HG02884 (cell line): ENCODE measurements at regions not wholly inside any gene's neighbourhood (a gene's known extent, or its start where the extent isn't known, plus 50 kb on each side); places are given as distances from the start of the nearest gene placed in this dataset.
"Not testable (repeated sequence)": the region's sequence is repeated elsewhere in the genome, so short reads cannot be mapped to it uniquely, and the experiment has no call there.

ENCODE experiments used
- ATAC-seq: cut with Tn5 transposase; IDR thresholded peaks from one replicate; pipeline ENCODE4 v1.9.1; 2021; ENCODE audit warnings: mild to moderate bottlenecking, moderate library complexity; ENCODE audit not compliant: unreplicated experiment

DNA sequence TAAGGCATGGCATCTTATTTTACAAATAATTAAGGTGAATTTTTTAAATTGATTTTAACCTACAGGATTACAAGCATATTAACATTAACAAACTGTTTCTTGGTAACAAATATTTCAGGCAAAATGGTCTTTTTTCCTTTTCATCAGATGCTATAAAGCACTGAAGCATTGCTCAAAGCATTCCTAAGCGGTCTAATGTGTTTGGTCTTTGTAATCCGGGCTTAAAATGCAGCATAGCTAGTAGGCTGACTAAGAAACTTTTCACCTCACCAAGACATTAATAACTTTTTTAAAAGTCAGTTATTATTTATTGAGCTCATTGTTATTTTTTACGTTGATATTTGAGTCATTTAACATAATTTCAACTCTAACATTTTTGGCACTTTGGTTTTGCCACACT, 538.8 kb upstream of the SLC39A10 start:
- no peak for ATAC-seq

DNA sequence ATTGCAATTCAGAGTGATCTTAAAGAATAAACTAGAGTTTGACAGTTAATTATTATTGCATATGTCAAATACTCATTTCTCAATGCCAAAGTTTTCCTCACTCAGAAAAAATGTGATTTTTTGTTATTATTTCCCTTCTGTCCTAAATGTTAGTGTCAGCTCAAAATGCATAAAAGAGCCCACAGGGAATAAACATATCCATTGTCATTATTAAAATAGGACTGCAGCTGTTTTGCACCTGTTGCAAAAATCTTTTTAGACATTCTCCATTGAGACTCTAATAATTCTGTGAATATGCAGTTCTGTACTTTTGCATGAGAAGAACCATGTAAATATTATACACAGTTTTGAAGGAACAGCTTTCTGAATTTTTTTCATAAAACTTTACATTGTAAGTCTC, 540.0 kb upstream of the SLC39A10 start:
- ATAC-seq, result no peak

- ATAC-seq, result no peak
Observed at GRCh38 chr2:195115738-195116137, 541.3 kb upstream of the SLC39A10 start.

DNA sequence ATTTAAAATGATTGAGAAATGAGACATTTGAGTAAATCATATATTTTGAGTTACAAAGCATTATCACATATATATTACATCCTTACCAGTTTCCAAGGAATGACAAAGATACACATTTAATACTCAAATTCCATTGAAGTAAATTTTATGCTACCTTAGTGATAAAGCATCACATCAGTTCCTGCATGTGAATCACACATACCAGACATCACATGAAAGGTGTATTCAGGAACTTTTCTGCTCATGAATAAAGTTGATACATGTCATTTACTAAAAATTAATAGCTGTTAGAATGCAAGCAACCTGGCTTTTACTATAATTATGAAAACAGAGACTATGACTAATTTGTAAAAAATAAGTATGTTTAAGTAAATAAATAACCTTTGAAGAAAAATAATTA, 548.8 kb upstream of the SLC39A10 start:
- no peak for ATAC-seq

DNA sequence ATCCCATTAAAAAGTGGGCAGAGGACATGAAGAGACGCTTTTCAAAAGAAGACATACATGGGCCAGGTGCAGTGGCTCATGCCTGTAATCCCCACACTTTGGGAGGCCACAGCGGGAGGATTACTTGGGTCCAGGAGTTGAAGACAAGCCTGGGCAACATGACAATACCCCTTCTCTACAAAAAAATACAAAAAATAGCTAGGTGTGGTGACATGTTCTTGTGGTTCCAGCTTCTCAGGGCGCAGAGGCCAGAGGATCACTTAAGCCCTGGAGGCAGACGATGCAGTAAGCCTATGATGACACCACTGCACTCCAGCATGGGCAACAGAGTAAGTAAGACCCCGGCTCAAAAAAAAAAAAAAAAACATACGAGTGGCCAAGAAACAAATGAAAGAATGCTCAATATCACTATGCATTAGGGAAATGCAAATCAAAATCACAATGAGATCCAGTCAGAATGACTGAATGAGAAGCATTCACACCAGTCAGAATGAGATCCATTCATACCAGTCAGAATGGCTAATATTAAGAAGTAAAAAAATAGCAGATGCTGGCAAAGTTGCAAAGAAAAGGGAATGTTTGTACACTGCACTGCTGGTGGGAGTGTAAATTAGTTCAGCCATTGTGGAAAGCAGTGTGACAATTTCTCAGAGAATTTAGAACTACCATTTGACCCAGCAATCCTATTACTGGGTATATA, 550.2 kb upstream of the SLC39A10 start:
- no peak for ATAC-seq

DNA sequence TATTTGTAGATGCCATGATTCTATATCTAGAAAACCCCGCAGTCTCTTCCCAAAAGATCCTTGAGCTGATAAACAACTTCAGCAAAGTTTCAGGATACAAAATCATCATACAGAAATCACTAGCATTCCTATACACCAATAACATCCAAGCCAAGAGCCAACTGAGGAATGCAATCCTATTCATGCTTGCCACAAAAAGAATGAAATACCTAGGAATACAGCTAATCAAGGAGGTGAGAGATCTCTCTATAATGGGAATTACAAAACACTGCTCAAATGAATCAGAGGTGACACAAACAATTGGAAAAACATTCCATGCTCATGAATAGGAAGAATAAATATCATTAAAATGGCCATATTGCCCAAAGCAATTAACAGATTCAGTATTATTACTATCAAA, 551.4 kb upstream of the SLC39A10 start:
- no peak for ATAC-seq

DNA sequence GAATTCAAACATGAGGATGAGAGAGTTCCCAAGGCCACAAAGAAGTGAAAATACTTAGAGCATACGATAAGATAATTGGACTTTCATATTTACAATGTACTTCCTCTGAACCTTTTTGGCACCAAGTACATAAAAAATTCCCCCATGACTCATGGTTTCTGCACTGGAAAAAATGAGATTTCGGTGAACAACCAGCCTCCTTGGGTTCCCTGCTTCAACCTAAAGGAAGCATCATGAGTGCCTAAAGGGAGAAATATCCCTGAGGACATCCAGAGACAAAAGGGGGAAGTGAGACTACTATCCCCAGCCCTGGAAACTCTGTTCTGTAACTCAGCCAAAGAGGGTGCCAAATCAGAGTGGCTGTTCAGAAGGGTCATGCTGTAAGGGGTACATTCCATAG, 562.7 kb upstream of the SLC39A10 start:
- peak; percentile 53 for ATAC-seq

- no peak for ATAC-seq
Observed at GRCh38 chr2:195092341-195092740, 564.7 kb upstream of the SLC39A10 start.

DNA sequence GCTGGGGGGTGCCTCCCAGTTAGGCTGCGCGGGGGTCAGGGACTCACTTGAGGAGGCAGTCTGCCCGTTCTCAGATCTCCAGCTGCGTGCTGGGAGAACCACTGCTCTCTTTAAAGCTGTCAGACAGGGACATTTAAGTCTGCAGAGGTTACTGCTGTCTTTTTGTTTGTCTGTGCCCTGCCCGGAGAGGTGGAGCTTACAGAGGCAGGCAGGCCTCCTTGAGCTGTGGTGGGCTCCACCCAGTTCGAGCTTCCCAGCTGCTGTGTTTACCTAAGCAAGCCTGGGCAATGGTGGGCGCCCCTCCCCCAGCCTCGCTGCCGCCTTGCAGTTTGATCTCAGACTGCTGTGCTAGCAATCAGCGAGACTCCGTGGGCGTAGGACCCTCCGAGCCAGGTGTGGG, 584.2 kb upstream of the SLC39A10 start:
- ATAC-seq, result not testable (repeated sequence)

DNA sequence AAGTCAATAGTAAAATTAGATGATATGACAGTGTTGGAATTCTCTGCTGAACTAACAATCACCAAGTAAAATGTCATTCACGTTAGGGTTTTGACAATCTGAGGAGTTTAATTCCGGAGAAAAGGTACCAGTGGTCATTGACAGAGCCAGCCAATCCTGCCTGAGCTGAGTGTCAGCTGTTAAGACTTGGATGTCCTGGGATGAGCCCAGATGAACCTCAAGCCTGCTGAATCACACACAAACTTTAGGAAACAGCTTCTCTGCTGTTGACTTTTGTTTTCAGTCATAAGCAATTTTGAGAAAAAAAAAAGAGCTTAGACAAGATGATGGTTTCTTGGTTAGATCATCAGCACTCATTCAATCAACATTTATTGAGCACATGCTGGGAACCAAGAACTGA, 600.0 kb upstream of the SLC39A10 start:
- no peak for ATAC-seq

- no peak for ATAC-seq
Observed at GRCh38 chr2:195055996-195056395, 601.0 kb upstream of the SLC39A10 start.

GRCh38 chr2:195051401-195051800, 605.6 kb upstream of the SLC39A10 start:
- ATAC-seq, result no peak

DNA sequence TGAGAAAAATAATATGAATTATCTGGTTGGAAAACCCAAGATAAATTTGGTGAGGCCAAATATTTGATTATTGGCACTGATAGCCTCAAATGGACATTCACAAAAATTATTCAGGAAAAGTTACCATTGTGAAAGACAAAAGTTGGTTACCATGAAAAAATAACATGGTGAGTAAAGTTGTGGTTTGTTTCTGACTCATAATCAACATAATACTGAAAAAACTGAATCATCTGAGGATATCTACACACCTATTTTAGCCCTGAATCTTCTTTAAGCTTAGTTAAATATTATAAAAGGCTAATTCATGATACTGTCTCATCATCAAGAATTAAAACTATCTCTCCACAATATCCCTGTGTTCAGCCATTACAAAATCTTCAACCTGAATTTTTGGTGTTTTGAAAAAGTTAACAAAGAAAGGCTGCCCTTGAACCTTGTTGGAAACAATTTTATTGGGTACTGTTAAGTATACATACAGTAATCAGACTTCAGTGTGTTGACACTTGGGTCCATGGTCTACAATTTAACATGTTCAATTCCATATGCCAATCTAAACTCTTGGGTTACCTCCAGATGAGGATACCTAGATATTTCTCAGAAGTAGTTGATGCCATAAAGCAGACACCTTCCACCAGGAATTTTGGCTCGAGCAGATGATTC, 607.5 kb upstream of the SLC39A10 start:
- ATAC-seq, result peak; percentile 90

- no peak for ATAC-seq
Observed at GRCh38 chr2:195047955-195048354, 609.1 kb upstream of the SLC39A10 start.

- ATAC-seq, result no peak
Observed at GRCh38 chr2:195044801-195045200, 612.2 kb upstream of the SLC39A10 start.

GRCh38 chr2:195038153-195038552, 618.9 kb upstream of the SLC39A10 start:
- no peak for ATAC-seq

GRCh38 chr2:195037045-195037444, 620.0 kb upstream of the SLC39A10 start:
- ATAC-seq, result no peak

GRCh38 chr2:195031411-195031810, 625.6 kb upstream of the SLC39A10 start:
- ATAC-seq, result no peak

DNA sequence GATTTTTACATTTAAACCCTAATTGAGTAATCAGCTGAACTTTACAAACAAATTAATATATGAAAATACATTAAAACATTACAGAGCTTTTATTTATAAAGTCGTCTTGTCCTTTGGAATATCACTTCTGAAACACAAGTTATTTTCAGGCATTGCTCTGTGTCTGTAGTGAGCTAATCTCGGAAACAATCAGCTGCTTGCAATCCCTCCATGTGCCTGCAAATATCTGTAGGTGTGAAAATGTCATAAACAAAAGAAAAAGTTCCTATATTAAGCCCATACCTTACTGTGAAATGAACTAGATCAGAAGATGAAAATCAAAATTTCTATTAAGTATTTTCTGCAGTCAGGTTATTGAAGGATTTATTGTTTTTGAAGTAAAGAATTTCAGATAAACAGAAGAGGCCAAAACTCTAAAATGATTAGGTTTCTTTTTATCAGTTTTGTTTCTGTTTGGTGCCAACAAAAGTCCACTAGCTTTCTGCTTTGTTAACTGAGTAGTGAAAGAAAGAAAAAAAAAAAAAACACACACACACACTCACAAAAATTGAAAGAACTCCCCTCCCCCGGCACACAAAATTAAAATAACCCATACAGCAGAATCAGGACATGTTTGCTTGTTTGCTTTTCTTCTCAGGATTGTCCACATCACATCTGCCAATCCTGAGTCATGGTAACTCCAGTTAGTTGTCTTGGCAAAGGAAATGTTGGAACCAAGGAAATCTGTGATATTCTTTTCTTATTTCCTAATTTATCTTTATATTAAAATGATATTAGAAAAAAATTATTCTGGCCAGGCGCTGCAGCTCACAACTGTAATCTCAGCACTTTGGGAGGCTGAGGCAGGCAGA, 627.0 kb upstream of the SLC39A10 start:
- ATAC-seq, result no peak

GRCh38 chr2:195027947-195028346, 629.1 kb upstream of the SLC39A10 start:
- no peak for ATAC-seq

- no peak for ATAC-seq
Observed at GRCh38 chr2:195026261-195026660, 630.8 kb upstream of the SLC39A10 start.

GRCh38 chr2:195022508-195022830, 634.6 kb upstream of the SLC39A10 start:
- ATAC-seq, result no peak
